Epithelial cell of esophagus (primary cell): ENCODE measurements at regions not wholly inside any gene's neighbourhood (a gene's known extent, or its start where the extent isn't known, plus 50 kb on each side); places are given as distances from the start of the nearest gene placed in this dataset.

Experiments used
- DNase-seq: peaks from one replicate; pipeline ENCODE4 v3.0.0; 2010; ENCODE audit warnings: low read depth
- H3K4me3 ChIP-seq: 2 replicates; pipeline ENCODE4 v1.5.1; 2011; ENCODE audit warnings: mild to moderate bottlenecking, low read length, control low read depth
- TF ChIP-seq, protein P1 (sequence below): IDR thresholded peaks from 2 replicates; pipeline ENCODE4 v1.5.1; 2011; ENCODE audit warnings: low read depth, mild to moderate bottlenecking, low read length, control low read depth, inconsistent platforms; ENCODE audit not compliant: insufficient read depth; ENCODE audit errors: missing control alignments

DNA sequence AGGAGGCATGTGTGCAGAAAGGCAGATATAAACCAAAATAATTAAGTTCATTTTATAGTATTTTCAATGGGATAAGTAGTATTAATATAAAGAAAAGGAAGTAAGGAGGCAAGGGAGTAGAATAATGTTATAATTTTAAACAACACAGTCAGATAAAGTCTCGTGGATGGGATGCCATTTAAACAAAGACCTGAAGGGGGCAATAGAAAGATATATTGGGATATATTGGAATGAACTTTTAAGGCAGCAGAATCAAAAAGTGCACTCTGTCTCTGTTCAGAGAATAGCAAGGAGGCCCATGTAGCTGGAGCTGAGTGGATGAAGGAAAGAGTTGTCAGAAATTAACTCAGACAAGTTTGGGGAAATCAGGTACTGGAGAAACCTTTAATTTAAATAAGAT lies 158.7 kb downstream of the CGGBP1 start:
- no peak overlapping the region for H3K4me3 ChIP-seq
- TF ChIP-seq, protein P1, sequence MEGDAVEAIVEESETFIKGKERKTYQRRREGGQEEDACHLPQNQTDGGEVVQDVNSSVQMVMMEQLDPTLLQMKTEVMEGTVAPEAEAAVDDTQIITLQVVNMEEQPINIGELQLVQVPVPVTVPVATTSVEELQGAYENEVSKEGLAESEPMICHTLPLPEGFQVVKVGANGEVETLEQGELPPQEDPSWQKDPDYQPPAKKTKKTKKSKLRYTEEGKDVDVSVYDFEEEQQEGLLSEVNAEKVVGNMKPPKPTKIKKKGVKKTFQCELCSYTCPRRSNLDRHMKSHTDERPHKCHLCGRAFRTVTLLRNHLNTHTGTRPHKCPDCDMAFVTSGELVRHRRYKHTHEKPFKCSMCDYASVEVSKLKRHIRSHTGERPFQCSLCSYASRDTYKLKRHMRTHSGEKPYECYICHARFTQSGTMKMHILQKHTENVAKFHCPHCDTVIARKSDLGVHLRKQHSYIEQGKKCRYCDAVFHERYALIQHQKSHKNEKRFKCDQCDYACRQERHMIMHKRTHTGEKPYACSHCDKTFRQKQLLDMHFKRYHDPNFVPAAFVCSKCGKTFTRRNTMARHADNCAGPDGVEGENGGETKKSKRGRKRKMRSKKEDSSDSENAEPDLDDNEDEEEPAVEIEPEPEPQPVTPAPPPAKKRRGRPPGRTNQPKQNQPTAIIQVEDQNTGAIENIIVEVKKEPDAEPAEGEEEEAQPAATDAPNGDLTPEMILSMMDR, result peak; percentile 4
- no peak for DNase-seq

- DNase-seq, result no peak
Measured at GRCh38 chr3:87898971-87899370, 159.8 kb downstream of the CGGBP1 start.

GRCh38 chr3:87895983-87896382 lies 162.8 kb downstream of the CGGBP1 start:
- TF ChIP-seq, protein P1, result no peak
- H3K4me3 ChIP-seq, result no peak overlapping the region
- DNase-seq, result no peak

More at GRCh38 chr3:87898971-87899370, 159.8 kb downstream of the CGGBP1 start:
- no peak overlapping the region for H3K4me3 ChIP-seq
- TF ChIP-seq, protein P1, result no peak

GRCh38 chr3:87873136-87873535 lies 185.7 kb downstream of the CGGBP1 start:
- no peak overlapping the region for H3K4me3 ChIP-seq

DNA sequence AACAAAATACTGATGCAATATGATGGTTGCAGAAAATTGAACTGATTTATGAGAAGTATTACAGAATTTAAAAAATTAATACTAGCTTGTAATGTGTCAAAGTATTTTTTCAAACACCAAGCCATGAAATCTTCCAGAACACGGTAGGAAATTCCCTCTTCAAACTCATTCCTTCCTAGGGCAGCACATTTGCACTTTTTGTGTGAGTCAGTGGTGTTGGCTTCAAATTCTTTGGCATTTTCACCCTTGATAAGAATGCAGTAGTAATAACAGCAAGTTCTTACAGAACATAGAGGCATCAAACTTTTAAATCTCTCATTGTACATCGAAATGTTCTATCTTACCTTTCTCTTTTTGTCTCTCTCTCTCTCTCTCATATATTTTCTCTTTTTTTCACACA lies 191.8 kb downstream of the CGGBP1 start:
- no peak overlapping the region for H3K4me3 ChIP-seq

More at GRCh38 chr3:87873136-87873535, 185.7 kb downstream of the CGGBP1 start:
- peak; percentile 55 for DNase-seq
- TF ChIP-seq, protein P1, result no peak

GRCh38 chr3:87856126-87856525 lies 202.7 kb downstream of the CGGBP1 start:
- TF ChIP-seq, protein P1, result no peak
- H3K4me3 ChIP-seq, result no peak overlapping the region
- DNase-seq, result no peak

More for the DNA sequence above, 191.8 kb downstream of the CGGBP1 start:
- TF ChIP-seq, protein P1, result no peak
- DNase-seq, result no peak

- H3K4me3 ChIP-seq, result no peak overlapping the region
- peak; percentile 28 for DNase-seq
- TF ChIP-seq, protein P1, result no peak
Measured at GRCh38 chr3:87855616-87856015, 203.2 kb downstream of the CGGBP1 start.
